Endothelial cell of umbilical vein (primary cell): ENCODE measurements at regions not wholly inside any gene's neighbourhood (a gene's known extent, or its start where the extent isn't known, plus 50 kb on each side); places are given as distances from the start of the nearest gene placed in this dataset.

ENCODE experiments used
- BruUV-seq: library from RNA; stranded (reverse); fragments of 400-500 nt; replicated peaks from 2 replicates; lab custom pipeline; 2021; lab: Mats Ljungman, UMichigan
- CTCF ChIA-PET: fragments of 300-600, 350-600 bp; sonication (Branson Sonifier 250); formaldehyde crosslinking; loops from one replicate; lab custom pipeline; 2021; ENCODE audit warnings: antibody characterized with exemption, inconsistent platforms; lab: Charles Lee
- POLR2A ChIA-PET: fragments of 300-600, 350-600 bp; sonication (Branson Sonifier 250); formaldehyde crosslinking; loops from one replicate; lab custom pipeline; 2021; ENCODE audit warnings: antibody characterized with exemption, inconsistent platforms; lab: Charles Lee
- DNase-seq: peaks from one replicate; pipeline ENCODE4 v3.0.0-alpha.2; 2011; ENCODE audit warnings: low read depth, low spot score
- FAIRE-seq: peaks from 2 replicates; lab custom pipeline; 2011; peaks lifted over from hg19 to GRCh38; lab: Jason Lieb, UNC
- H2AFZ ChIP-seq: 2 replicates; pipeline ENCODE4 v1.6.0; 2012; ENCODE audit warnings: low read depth, low read length, control low read depth, inconsistent platforms
- H3K27ac ChIP-seq: 2 replicates; pipeline ENCODE4 v1.5.1; 2011; ENCODE audit warnings: low read depth, mild to moderate bottlenecking, control low read depth, low read length, moderate library complexity; ENCODE audit not compliant: insufficient read depth
- H3K27me3 ChIP-seq, 2 experiments: 2 replicates each; pipeline versions ENCODE4 v1.6.0 to v1.6.1; 2011; ENCODE audit warnings: low read length in 2 of 2, mixed read lengths in 1 of 2; ENCODE audit not compliant: control insufficient read depth in 2 of 2, insufficient read depth in 2 of 2
- H3K36me3 ChIP-seq, 2 experiments: 2 replicates in 1 of 2; 3 replicates in 1 of 2; pipeline ENCODE4 v1.5.1; 2011; ENCODE audit warnings: low read length in 2 of 2, mild to moderate bottlenecking in 1 of 2, moderate library complexity in 1 of 2; ENCODE audit not compliant: control insufficient read depth in 2 of 2, insufficient read depth in 2 of 2; ENCODE audit errors: extremely low read depth in 1 of 2
- H3K4me1 ChIP-seq: 3 replicates; pipeline ENCODE4 v1.5.1; 2011; ENCODE audit warnings: mild to moderate bottlenecking, low read length; ENCODE audit not compliant: control insufficient read depth, insufficient read depth; ENCODE audit errors: extremely low read depth
- H3K4me2 ChIP-seq: 2 replicates; pipeline ENCODE4 v1.6.1; 2011; ENCODE audit warnings: low read length, control low read depth, mixed read lengths; ENCODE audit not compliant: insufficient read depth
- H3K4me3 ChIP-seq, 3 experiments: fragments of 200-600 bp in 1 of 3; sonication (generic), shearing (Covaris generic) in 1 of 3; replicated peaks in 1 of 3; 2 replicates each; pipeline ENCODE4 v1.5.1; 2011 to 2016; ENCODE audit warnings: control low read depth in 3 of 3, low read length in 3 of 3, mild to moderate bottlenecking in 2 of 3, inconsistent platforms in 1 of 3, low read depth in 1 of 3, moderate library complexity in 1 of 3; ENCODE audit not compliant: insufficient read depth in 1 of 3
- H3K79me2 ChIP-seq: 2 replicates; pipeline ENCODE4 v1.6.0; 2012; ENCODE audit warnings: low read length, inconsistent platforms; ENCODE audit not compliant: control insufficient read depth, insufficient read depth
- H3K9ac ChIP-seq: replicated peaks from 2 replicates; pipeline ENCODE3; 2011; ENCODE audit warnings: low read length, control low read depth; ENCODE audit not compliant: insufficient read depth; ENCODE audit errors: extremely low read depth
- H3K9me1 ChIP-seq: replicated peaks from 3 replicates; pipeline ENCODE4 v1.6.0; 2011; ENCODE audit warnings: mild to moderate bottlenecking, low read length; ENCODE audit not compliant: control insufficient read depth, insufficient read depth; ENCODE audit errors: extremely low read depth
- H3K9me3 ChIP-seq: replicated peaks from 2 replicates; pipeline ENCODE4 v1.5.1; 2012; ENCODE audit warnings: low read length, inconsistent platforms; ENCODE audit not compliant: control insufficient read depth, insufficient read depth
- H4K20me1 ChIP-seq: replicated peaks from 2 replicates; pipeline ENCODE3; 2011; ENCODE audit warnings: mild to moderate bottlenecking, low read length; ENCODE audit not compliant: control insufficient read depth, insufficient read depth; ENCODE audit errors: extremely low read depth
- CTCF ChIP-seq, 2 donors: IDR thresholded peaks; 1 replicate in 1 of 2; 2 replicates in 1 of 2; pipeline ENCODE4 v1.5.1; 2011; ENCODE audit warnings: low read length in 2 of 2, mild to moderate bottlenecking in 2 of 2, moderate library complexity in 2 of 2, control low read depth in 1 of 2, inconsistent platforms in 1 of 2, low read depth in 1 of 2; ENCODE audit not compliant: insufficient read depth in 1 of 2; ENCODE audit errors: extremely low read depth in 1 of 2
- EZH2 ChIP-seq: IDR thresholded peaks from 2 replicates; pipeline ENCODE4 v1.6.1; 2012; ENCODE audit warnings: borderline replicate concordance, low read depth, mild to moderate bottlenecking, moderate library complexity, low read length, inconsistent platforms; ENCODE audit not compliant: severe bottlenecking
- GATA2 ChIP-seq: IDR thresholded peaks from 2 replicates; pipeline ENCODE4 v1.7.0; 2011; ENCODE audit warnings: low read depth, mild to moderate bottlenecking, moderate library complexity, mixed read lengths, low read length; ENCODE audit not compliant: insufficient read length, insufficient read depth
- JUN ChIP-seq: IDR thresholded peaks from 2 replicates; pipeline ENCODE4 v1.6.1; 2011; ENCODE audit warnings: borderline replicate concordance, low read depth; ENCODE audit not compliant: insufficient read length, insufficient read depth
- MAX ChIP-seq: IDR thresholded peaks from 2 replicates; pipeline ENCODE4 v1.6.1; 2011; ENCODE audit not compliant: insufficient read depth, insufficient read length
- MYC ChIP-seq: IDR thresholded peaks from one replicate; pipeline ENCODE4 v1.6.1; 2011; ENCODE audit warnings: mild to moderate bottlenecking, low read depth, low read length
- POLR2AphosphoS5 ChIP-seq: IDR thresholded peaks from 2 replicates; pipeline ENCODE4 v1.6.1; 2012; ENCODE audit warnings: low read depth, mild to moderate bottlenecking, control low read depth, low read length, moderate library complexity; ENCODE audit not compliant: insufficient read depth
- dilution Hi-C: fragments of 300-500 bp; cut with MboI; formaldehyde crosslinking; loops from one replicate; pipeline ENCODE4 v1.15.0; 2019; ENCODE audit warnings: low sequenced_read_pairs; ENCODE audit not compliant: extremely low pct_ligation_motif_present
- intact Hi-C: fragments of 100-400 bp; cut with micrococcal nuclease; formaldehyde crosslinking; loops from one replicate; pipeline ENCODE4 v1.10.0; 2022

- no peaks in the 10 kb centered on the region for H3K4me1 ChIP-seq
- FAIRE-seq (no peak), DNase-seq (no peak)
- H3K27ac ChIP-seq, result no peak overlapping the region
- H3K9me3 ChIP-seq, result no peaks in the 10 kb centered on the region
- POLR2A ChIA-PET, result no interaction called here
- H3K36me3 ChIP-seq, result no peaks in the 10 kb centered on the region
- BruUV-seq, result no TSS peak
- H3K79me2 ChIP-seq, result no peaks in the 10 kb centered on the region
- CTCF ChIA-PET, result no interaction called here
- H4K20me1 ChIP-seq, result no peaks in the 10 kb centered on the region
- no peak overlapping the region for H3K4me2 ChIP-seq
- H3K9ac ChIP-seq, result no peak overlapping the region
- H3K27me3 ChIP-seq, result no peaks in the 10 kb centered on the region
- intact Hi-C loops (no loop called here), dilution Hi-C loops (no loop called here)
- no peak overlapping the region for H2AFZ ChIP-seq
- H3K9me1 ChIP-seq, result no peaks in the 10 kb centered on the region
- H3K4me3 ChIP-seq, result no peak overlapping the region
- TF ChIP-seq GATA2, result no peak
- TF ChIP-seq MAX, result no peak
- TF ChIP-seq POLR2AphosphoS5, result no peak
Observed at GRCh38 chr2:119066272-119066804, 92.2 kb downstream of the C1QL2 start.

- H3K4me2 ChIP-seq, result no peak overlapping the region
- no peaks in the 10 kb centered on the region for H3K36me3 ChIP-seq
- CTCF ChIA-PET, result no interaction called here
- no peak overlapping the region for H3K4me3 ChIP-seq
- DNase-seq (no peak), FAIRE-seq (no peak)
- dilution Hi-C loops (no loop called here), intact Hi-C loops (no loop called here)
- no peaks in the 10 kb centered on the region for H3K9me1 ChIP-seq
- H3K9ac ChIP-seq, result no peak overlapping the region
- H3K4me1 ChIP-seq, result no peaks in the 10 kb centered on the region
- H2AFZ ChIP-seq, result no peak overlapping the region
- POLR2A ChIA-PET, result no interaction called here
- no peaks in the 10 kb centered on the region for H3K9me3 ChIP-seq
- no TSS peak for BruUV-seq
- no peak overlapping the region for H3K27ac ChIP-seq
- H3K27me3 ChIP-seq, result no peaks in the 10 kb centered on the region
- no peaks in the 10 kb centered on the region for H3K79me2 ChIP-seq
- no peak for TF ChIP-seq GATA2
- no peak for TF ChIP-seq EZH2
- no peak for TF ChIP-seq MYC
- TF ChIP-seq JUN, result no peak
- TF ChIP-seq CTCF (IDR thresholded peaks at IDR 0.05; ENCODE audit: extremely low read depth in 1 of 2, insufficient read depth in 1 of 2, low read depth in 1 of 2, low read length in 2 of 2), result no peak
- no peaks in the 10 kb centered on the region for H4K20me1 ChIP-seq
Observed at GRCh38 chr2:119065146-119065545, 93.4 kb downstream of the C1QL2 start.
